ENCODE measurements at regions not wholly inside any gene's neighbourhood (a gene's known extent, or its start where the extent isn't known, plus 50 kb on each side); places are given as distances from the start of the nearest gene placed in this dataset.
"Not testable (repeated sequence)": the region's sequence is repeated elsewhere in the genome, so short reads cannot be mapped to it uniquely, and the experiment has no call there.

- no peak for DNase-seq (ENCODE audit: low spot score)
These were observed 96.5 kb downstream of the ING1 start for GRCh38 chr13:110809871-110810486.

GRCh38 chr13:110811008-110811720 is 97.7 kb downstream of the ING1 start:
- DNase-seq (ENCODE audit: low spot score): no peak

GRCh38 chr13:110811771-110812120 is 98.2 kb downstream of the ING1 start:
- DNase-seq (ENCODE audit: low spot score): no peak

GRCh38 chr13:110812121-110812868 is 98.8 kb downstream of the ING1 start:
- no peak for DNase-seq (ENCODE audit: low spot score)

GRCh38 chr13:110812869-110813645 is 99.6 kb downstream of the ING1 start:
- DNase-seq (ENCODE audit: low spot score): no peak

GRCh38 chr13:110813646-110814624 is 100.4 kb downstream of the ING1 start:
- DNase-seq (ENCODE audit: low spot score): no peak

- peak; percentile 37 for DNase-seq (ENCODE audit: low spot score)
These were observed 99.2 kb downstream of the ANKRD10 start for GRCh38 chr13:110815471-110816204.

GRCh38 chr13:110816500-110816899 is 98.4 kb downstream of the ANKRD10 start:
- no peak for DNase-seq (ENCODE audit: low spot score)

GRCh38 chr13:110817143-110817542 is 97.7 kb downstream of the ANKRD10 start:
- no peak for DNase-seq (ENCODE audit: low spot score)

- no peak for DNase-seq (ENCODE audit: low spot score)
These were observed 96.1 kb downstream of the ANKRD10 start for GRCh38 chr13:110818747-110819146.

- peak; percentile 74 for DNase-seq (ENCODE audit: low spot score)
These were observed 95.5 kb downstream of the ANKRD10 start for GRCh38 chr13:110819203-110820014.

GRCh38 chr13:110820322-110820721 is 94.5 kb downstream of the ANKRD10 start:
- no peak for DNase-seq (ENCODE audit: low spot score)

- DNase-seq (ENCODE audit: low spot score): not testable (repeated sequence)
These were observed 92.8 kb downstream of the ANKRD10 start for GRCh38 chr13:110821837-110822668.

- DNase-seq (ENCODE audit: low spot score): no peak
These were observed 92.3 kb downstream of the ANKRD10 start for GRCh38 chr13:110822669-110822945.

- no peak for DNase-seq (ENCODE audit: low spot score)
These were observed 90.1 kb downstream of the ANKRD10 start for GRCh38 chr13:110824702-110825300.

GRCh38 chr13:110825516-110825915 is 89.4 kb downstream of the ANKRD10 start:
- no peak for DNase-seq (ENCODE audit: low spot score)

- no peak for DNase-seq (ENCODE audit: low spot score)
These were observed 88.8 kb downstream of the ANKRD10 start for GRCh38 chr13:110826101-110826500.

GRCh38 chr13:110826861-110827672 is 87.8 kb downstream of the ANKRD10 start:
- DNase-seq (ENCODE audit: low spot score): no peak
